Lower leg skin (tissue), 4 donors: ENCODE measurements at regions not wholly inside any gene's neighbourhood (a gene's known extent, or its start where the extent isn't known, plus 50 kb on each side); places are given as distances from the start of the nearest gene placed in this dataset.

Source experiments
- DNase-seq, 2 donors: peaks; one replicate each; pipeline ENCODE4 v3.0.0-alpha.2; 2019; ENCODE audit warnings: low spot score in 2 of 2
- H3K4me3 ChIP-seq: fragments of 200-600 bp; sonication (generic); 2 replicates; pipeline ENCODE4 v1.5.1; 2017; ENCODE audit warnings: mild to moderate bottlenecking, low read depth; ENCODE audit not compliant: poor library complexity, severe bottlenecking
- CTCF ChIP-seq, 3 donors: fragments of 450-650 bp; IDR thresholded peaks; one replicate each; pipeline ENCODE4 v1.5.1; 2016; ENCODE audit warnings: antibody characterized with exemption in 3 of 3, mild to moderate bottlenecking in 3 of 3, moderate library complexity in 2 of 3
- POLR2A ChIP-seq, 2 donors: fragments of 450-650 bp; IDR thresholded peaks; one replicate each; pipeline ENCODE4 v1.6.1; 2016 to 2017; ENCODE audit warnings: antibody characterized with exemption in 2 of 2, mild to moderate bottlenecking in 1 of 2, moderate library complexity in 1 of 2
- WGBS, 2 donors: methylation state at CpG; one replicate each; pipeline ENCODE4 v1.1.5; 2018; 5-methylcytosine and 5-hydroxymethylcytosine counted together
- intact Hi-C: fragments of 100-400 bp; cut with DNase I; formaldehyde crosslinking; loops from one replicate; pipeline ENCODE4 v1.15.0; 2023; ENCODE audit warnings: low total_unique reads

GRCh38 chr13:75073786-75074185 is 408.2 kb downstream of the TBC1D4 start:
- no peak for DNase-seq
- intact Hi-C loops = no loop called here
- 85 to 88% methylated on average over 1 of the region's 1 CpG for WGBS, 2 donors
- no peak for TF ChIP-seq POLR2A (IDR thresholded peaks at IDR 0.05)
- no peak for TF ChIP-seq CTCF (IDR thresholded peaks at IDR 0.05)
- H3K4me3 ChIP-seq = no peak overlapping the region

GRCh38 chr13:75072891-75073290 is 409.1 kb downstream of the TBC1D4 start:
- TF ChIP-seq POLR2A (IDR thresholded peaks at IDR 0.05) = no peak
- 77 to 78% methylated on average over 6 of the region's 6 CpGs for WGBS, 2 donors
- intact Hi-C loops = no loop called here
- H3K4me3 ChIP-seq = no peak overlapping the region
- DNase-seq = no peak

DNA sequence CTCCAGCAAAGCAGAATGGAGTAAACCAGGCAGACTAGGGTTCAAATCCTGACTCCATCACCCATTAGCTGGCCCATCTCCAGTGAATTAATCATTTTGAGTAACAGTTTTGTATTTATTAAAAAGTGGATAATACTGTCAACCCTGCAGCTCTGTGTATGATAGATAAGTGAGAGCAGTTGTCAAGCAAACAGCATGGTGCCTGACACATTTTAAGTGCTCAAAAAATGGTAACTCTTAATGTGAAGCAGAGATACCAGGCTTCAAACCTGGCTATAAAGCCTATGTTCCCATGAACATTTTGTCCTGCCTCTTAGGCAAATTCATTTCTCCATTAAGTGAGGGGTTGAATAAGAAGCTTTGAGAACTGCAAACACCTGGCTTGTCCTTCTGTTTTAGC is 409.6 kb downstream of the TBC1D4 start:
- no peak for DNase-seq
- H3K4me3 ChIP-seq = no peak overlapping the region
- intact Hi-C loops = no loop called here
- no peak for TF ChIP-seq CTCF (IDR thresholded peaks at IDR 0.05)
- TF ChIP-seq POLR2A (IDR thresholded peaks at IDR 0.05) = no peak

DNA sequence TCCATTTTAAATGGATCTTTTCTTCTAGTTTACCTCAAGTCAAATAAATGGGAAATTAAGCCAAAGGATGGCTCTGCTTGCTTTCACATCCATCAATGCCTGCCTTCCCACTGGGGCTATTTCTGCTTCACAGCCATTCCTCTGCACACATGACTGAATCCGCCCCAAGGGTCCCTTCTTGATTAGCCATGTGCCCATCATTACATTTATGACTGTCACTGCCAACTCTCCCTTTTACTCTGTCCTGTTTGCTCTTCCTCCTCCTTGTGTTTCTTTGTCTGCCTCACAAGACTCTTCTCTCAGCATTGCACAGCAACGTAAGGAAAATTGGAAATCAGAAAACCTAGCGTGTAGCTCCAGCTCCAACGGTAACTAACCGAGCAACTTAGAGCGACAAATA is 410.2 kb downstream of the TBC1D4 start:
- no peak for DNase-seq
- no peak overlapping the region for H3K4me3 ChIP-seq
- intact Hi-C loops = no loop called here
- 82 to 84% methylated on average over 6 of the region's 6 CpGs for WGBS, 2 donors
- TF ChIP-seq CTCF (IDR thresholded peaks at IDR 0.05) = no peak
- TF ChIP-seq POLR2A (IDR thresholded peaks at IDR 0.05) = no peak

- TF ChIP-seq POLR2A (IDR thresholded peaks at IDR 0.05) = no peak
- TF ChIP-seq CTCF (IDR thresholded peaks at IDR 0.05) = no peak
- no peak overlapping the region for H3K4me3 ChIP-seq
- DNase-seq = no peak
- intact Hi-C loops = no loop called here
- 54 to 59% methylated on average over 2 of the region's 2 CpGs for WGBS, 2 donors
These were observed 410.6 kb downstream of the TBC1D4 start for GRCh38 chr13:75071395-75071794.

DNA sequence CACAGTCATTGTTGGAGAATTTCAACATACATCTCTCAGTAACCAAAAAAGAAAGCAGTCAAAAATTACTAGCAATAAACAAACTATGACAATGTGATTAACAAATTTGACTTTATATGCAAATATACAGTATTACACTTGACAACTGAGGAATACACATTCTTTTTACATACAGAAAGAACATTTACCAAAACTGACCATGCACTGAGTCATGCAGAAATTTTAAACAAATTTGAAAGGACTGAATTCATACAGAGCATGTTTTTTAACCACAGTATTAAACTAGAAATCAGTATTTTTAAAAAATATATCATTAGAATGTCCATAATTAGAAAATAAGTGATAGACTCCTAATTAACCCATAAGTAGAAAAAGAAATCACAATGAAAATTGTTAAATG is 420.1 kb downstream of the TBC1D4 start:
- no peak overlapping the region for H3K4me3 ChIP-seq
- DNase-seq = no peak
- intact Hi-C loops = no loop called here
- TF ChIP-seq POLR2A (IDR thresholded peaks at IDR 0.05) = no peak
- TF ChIP-seq CTCF (IDR thresholded peaks at IDR 0.05) = no peak
